Endothelial cell of umbilical vein (primary cell): ENCODE measurements at regions not wholly inside any gene's neighbourhood (a gene's known extent, or its start where the extent isn't known, plus 50 kb on each side); places are given as distances from the start of the nearest gene placed in this dataset.

Experiments used
- MYC ChIP-seq: IDR thresholded peaks from one replicate; pipeline ENCODE4 v1.6.1; 2011; ENCODE audit warnings: mild to moderate bottlenecking, low read depth, low read length
- POLR2A ChIP-seq: IDR thresholded peaks from 2 replicates; pipeline ENCODE4 v1.6.1; 2012; ENCODE audit warnings: low read depth, mild to moderate bottlenecking, control low read depth, low read length
- POLR2AphosphoS5 ChIP-seq: IDR thresholded peaks from 2 replicates; pipeline ENCODE4 v1.6.1; 2012; ENCODE audit warnings: low read depth, mild to moderate bottlenecking, control low read depth, low read length, moderate library complexity; ENCODE audit not compliant: insufficient read depth
- TF ChIP-seq, protein P1 (sequence below), 2 donors: IDR thresholded peaks; 1 replicate in 1 of 2; 2 replicates in 1 of 2; pipeline ENCODE4 v1.5.1; 2011; ENCODE audit warnings: low read length in 2 of 2, mild to moderate bottlenecking in 2 of 2, moderate library complexity in 2 of 2, control low read depth in 1 of 2, inconsistent platforms in 1 of 2, low read depth in 1 of 2; ENCODE audit not compliant: insufficient read depth in 1 of 2; ENCODE audit errors: extremely low read depth in 1 of 2

DNA sequence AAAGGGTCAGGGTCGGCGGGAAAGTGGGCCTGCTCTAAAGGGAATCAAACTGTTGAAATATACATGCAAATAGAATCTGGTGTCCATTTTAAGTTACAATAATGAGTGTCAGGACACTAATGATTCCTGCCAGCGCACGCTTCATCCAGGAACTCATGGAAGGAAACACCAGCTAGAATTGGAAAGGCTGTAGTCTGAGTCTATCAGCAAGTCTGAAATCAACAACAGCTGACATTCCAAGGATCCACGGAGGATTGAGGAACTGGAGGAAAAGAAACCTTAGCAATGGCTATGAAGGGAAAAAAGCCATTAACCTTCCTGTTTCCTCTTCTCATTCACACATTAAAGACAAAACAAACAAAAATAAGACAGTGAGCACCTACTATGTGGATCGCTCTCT is 1063.1 kb downstream of the NTRK3 start:
- TF ChIP-seq, protein P1, sequence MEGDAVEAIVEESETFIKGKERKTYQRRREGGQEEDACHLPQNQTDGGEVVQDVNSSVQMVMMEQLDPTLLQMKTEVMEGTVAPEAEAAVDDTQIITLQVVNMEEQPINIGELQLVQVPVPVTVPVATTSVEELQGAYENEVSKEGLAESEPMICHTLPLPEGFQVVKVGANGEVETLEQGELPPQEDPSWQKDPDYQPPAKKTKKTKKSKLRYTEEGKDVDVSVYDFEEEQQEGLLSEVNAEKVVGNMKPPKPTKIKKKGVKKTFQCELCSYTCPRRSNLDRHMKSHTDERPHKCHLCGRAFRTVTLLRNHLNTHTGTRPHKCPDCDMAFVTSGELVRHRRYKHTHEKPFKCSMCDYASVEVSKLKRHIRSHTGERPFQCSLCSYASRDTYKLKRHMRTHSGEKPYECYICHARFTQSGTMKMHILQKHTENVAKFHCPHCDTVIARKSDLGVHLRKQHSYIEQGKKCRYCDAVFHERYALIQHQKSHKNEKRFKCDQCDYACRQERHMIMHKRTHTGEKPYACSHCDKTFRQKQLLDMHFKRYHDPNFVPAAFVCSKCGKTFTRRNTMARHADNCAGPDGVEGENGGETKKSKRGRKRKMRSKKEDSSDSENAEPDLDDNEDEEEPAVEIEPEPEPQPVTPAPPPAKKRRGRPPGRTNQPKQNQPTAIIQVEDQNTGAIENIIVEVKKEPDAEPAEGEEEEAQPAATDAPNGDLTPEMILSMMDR (IDR thresholded peaks at IDR 0.05; ENCODE audit: extremely low read depth in 1 of 2, insufficient read depth in 1 of 2, low read depth in 1 of 2, low read length in 2 of 2), result no peak
- TF ChIP-seq POLR2A (no peak), POLR2AphosphoS5 (no peak), MYC (no peak)
